SK-N-MC (cell line): ENCODE measurements at regions not wholly inside any gene's neighbourhood (a gene's known extent, or its start where the extent isn't known, plus 50 kb on each side); places are given as distances from the start of the nearest gene placed in this dataset.

ENCODE experiments used
- EZH2 ChIP-seq: fragments of 200-600 bp; sonication (generic); IDR thresholded peaks from one replicate; pipeline ENCODE4 v1.6.1; 2017; ENCODE audit warnings: antibody characterized with exemption
- FOXP2 ChIP-seq: optimal IDR thresholded peaks from 2 replicates; pipeline ENCODE3; 2011; ENCODE audit warnings: mild to moderate bottlenecking, moderate library complexity; ENCODE audit not compliant: insufficient read depth; ENCODE audit errors: extremely low read length, control extremely low read depth

DNA sequence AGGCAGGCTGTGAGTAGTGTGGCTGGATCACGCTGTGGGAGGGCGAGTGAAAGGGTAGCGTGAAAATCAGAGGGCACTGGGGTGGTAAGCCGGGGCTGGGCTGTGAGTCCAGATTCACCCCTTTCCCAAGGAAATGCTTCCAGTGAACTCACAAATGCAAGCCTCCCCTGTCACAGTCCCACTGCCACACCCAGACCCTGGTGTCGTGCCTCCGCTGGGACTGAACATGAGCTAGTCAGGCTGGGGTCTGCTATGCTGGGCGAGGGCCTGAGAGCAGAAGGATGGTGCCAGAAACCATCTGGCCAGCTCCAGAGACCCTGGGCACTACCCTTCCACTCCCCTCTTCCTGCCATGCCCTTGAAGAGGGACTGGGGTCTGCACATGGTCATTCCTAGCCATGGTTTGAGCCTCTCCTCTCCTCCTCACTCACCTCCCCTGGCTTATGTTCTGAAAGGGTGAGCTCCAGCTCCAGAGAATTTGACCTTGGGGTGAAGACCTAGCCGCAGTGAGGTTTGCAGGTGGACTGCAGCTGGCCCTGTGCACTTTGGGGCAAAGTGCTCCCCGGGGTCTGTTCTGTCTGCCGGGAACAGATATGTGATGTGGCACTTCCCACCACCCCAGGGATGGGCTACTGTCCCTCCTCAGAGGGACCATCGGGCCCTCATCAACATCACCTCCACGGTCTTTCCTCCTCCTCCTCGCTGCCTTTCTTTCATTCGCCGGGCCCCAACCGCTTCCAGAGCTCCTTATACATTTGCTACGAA lies 365.6 kb downstream of the RPS6KC1 start:
- TF ChIP-seq EZH2 (no peak), FOXP2 (no peak)
